Hematopoietic multipotent progenitor cell treated with erythropoietin and hydrocortisone succinate and interleukin-3 and kit ligand, for 17 days (in vitro differentiated cells): ENCODE measurements at regions not wholly inside any gene's neighbourhood (a gene's known extent, or its start where the extent isn't known, plus 50 kb on each side); places are given as distances from the start of the nearest gene placed in this dataset.
"Not testable (repeated sequence)": the region's sequence is repeated elsewhere in the genome, so short reads cannot be mapped to it uniquely, and the experiment has no call there.

ENCODE experiments used
- DNase-seq: peaks from one replicate; pipeline ENCODE4 v3.0.0-alpha.2; 2015; ENCODE audit warnings: low spot score

- DNase-seq: no peak
These were observed 111.6 kb downstream of the MAGEE2 start for GRCh38 chrX:75673468-75673867.

GRCh38 chrX:75655627-75656026, 129.4 kb downstream of the MAGEE2 start:
- DNase-seq: no peak

GRCh38 chrX:75649829-75650228, 127.0 kb upstream of the ZDHHC15 start:
- no peak for DNase-seq

GRCh38 chrX:75648803-75649588, 126.2 kb upstream of the ZDHHC15 start:
- DNase-seq: no peak

- no peak for DNase-seq
These were observed 120.0 kb upstream of the ZDHHC15 start for GRCh38 chrX:75642811-75643361.

- DNase-seq: no peak
These were observed 115.5 kb upstream of the ZDHHC15 start for GRCh38 chrX:75638332-75638731.

- no peak for DNase-seq
These were observed 102.4 kb upstream of the ZDHHC15 start for GRCh38 chrX:75625232-75625631.

- DNase-seq: no peak
These were observed 100.7 kb upstream of the ZDHHC15 start for GRCh38 chrX:75623535-75623934.

- DNase-seq: no peak
These were observed 86.6 kb upstream of the ZDHHC15 start for GRCh38 chrX:75609406-75609805.

- peak; percentile 3 for DNase-seq
These were observed 81.0 kb upstream of the ZDHHC15 start for GRCh38 chrX:75603833-75604232.

- not testable (repeated sequence) for DNase-seq
These were observed 79.2 kb upstream of the ZDHHC15 start for GRCh38 chrX:75602022-75602421.

GRCh38 chrX:75596178-75596577, 73.3 kb upstream of the ZDHHC15 start:
- no peak for DNase-seq

- DNase-seq: not testable (repeated sequence)
These were observed 70.3 kb upstream of the ZDHHC15 start for GRCh38 chrX:75593186-75593585.

- no peak for DNase-seq
These were observed 59.7 kb upstream of the ZDHHC15 start for GRCh38 chrX:75582511-75582910.
